K562 (cell line): ENCODE measurements at regions not wholly inside any gene's neighbourhood (a gene's known extent, or its start where the extent isn't known, plus 50 kb on each side); places are given as distances from the start of the nearest gene placed in this dataset.
A peak's percentile ranks its signal among the peaks of the same experiment; 100 is the strongest.
"Not testable (repeated sequence)": the region's sequence is repeated elsewhere in the genome, so short reads cannot be mapped to it uniquely, and the experiment has no call there.

Experiments
- ATAC-seq: fragments of 200-7000 bp; cut with Tn5 transposase; 3 replicates; pipeline ENCODE4 v1.9.1; 2020; ENCODE audit warnings: moderate library complexity
- BruUV-seq: library from RNA; stranded (reverse); fragments of 400-500 nt; replicated peaks from 2 replicates; lab custom pipeline; 2021; lab: Mats Ljungman, UMichigan
- CTCF ChIA-PET: fragments of 300-600 bp; formaldehyde crosslinking; extraction: SDS; loops from one replicate; lab custom pipeline; 2021; ENCODE audit warnings: low intra/inter-chr PET ratio; lab: Yijun Ruan, JAX
- POLR2A ChIA-PET: fragments of 300-600, 350-650 bp; sonication (Branson Sonifier 250); formaldehyde crosslinking; extraction: SDS; loops from one replicate; lab custom pipeline; 2021; ENCODE audit warnings: antibody characterized with exemption, inconsistent platforms; lab: Yijun Ruan, JAX
- DNase-seq, 4 experiments: peaks; one replicate each; pipeline versions ENCODE4 v3.0.0 to v3.0.0-alpha.2; 2011 to 2018; ENCODE audit warnings: low spot score in 3 of 4, mixed read lengths in 3 of 4; ENCODE audit errors: extremely low read depth in 1 of 4
- FAIRE-seq: peaks from 2 replicates; lab custom pipeline; 2011; peaks lifted over from hg19 to GRCh38; lab: Jason Lieb, UNC
- H2AFZ ChIP-seq: 2 replicates; pipeline ENCODE4 v1.6.0; 2011; ENCODE audit warnings: low read depth, low read length, control low read depth, inconsistent platforms
- H3K27ac ChIP-seq: fragments of 200-600 bp; 3 replicates; pipeline ENCODE4 v1.8.0; 2011; ENCODE audit warnings: low read depth, mild to moderate bottlenecking, control low read depth, inconsistent platforms, low read length, moderate library complexity, mixed read lengths; ENCODE audit errors: extremely low read depth
- H3K27me3 ChIP-seq, 2 experiments: fragments of 300-600 bp in 1 of 2; 2 replicates in 1 of 2; 3 replicates in 1 of 2; pipeline versions ENCODE4 v1.6.0 to v1.8.0; 2011; ENCODE audit warnings: inconsistent platforms in 2 of 2, low read length in 2 of 2, mild to moderate bottlenecking in 1 of 2, mixed read lengths in 1 of 2, moderate library complexity in 1 of 2; ENCODE audit not compliant: control insufficient read depth in 2 of 2, insufficient read depth in 2 of 2
- H3K36me3 ChIP-seq: fragments of 300-600 bp; 3 replicates; pipeline ENCODE4 v1.8.0; 2011; ENCODE audit warnings: mild to moderate bottlenecking, low read length, inconsistent platforms; ENCODE audit not compliant: control insufficient read depth, insufficient read depth
- H3K4me1 ChIP-seq, 2 experiments: fragments of 200-600 bp in 1 of 2; replicated peaks in 1 of 2; 2 replicates in 1 of 2; 3 replicates in 1 of 2; pipeline versions ENCODE4 v1.5.1 to v1.8.0; 2011; ENCODE audit warnings: inconsistent platforms in 2 of 2, low read length in 2 of 2, mild to moderate bottlenecking in 1 of 2, mixed read lengths in 1 of 2, moderate library complexity in 1 of 2; ENCODE audit not compliant: control insufficient read depth in 2 of 2, insufficient read depth in 2 of 2
- H3K4me2 ChIP-seq: 2 replicates; pipeline ENCODE4 v1.6.1; 2011; ENCODE audit warnings: low read length, control low read depth, inconsistent platforms, mixed read lengths; ENCODE audit not compliant: insufficient read depth
- H3K4me3 ChIP-seq: fragments of 200-600 bp; sonication (generic), shearing (Covaris generic); 2 replicates; pipeline ENCODE4 v1.5.1; 2016; ENCODE audit warnings: control low read depth, inconsistent platforms
- H3K79me2 ChIP-seq: fragments of 200-600 bp; 3 replicates; pipeline ENCODE4 v1.8.0; 2011; ENCODE audit warnings: low read length, inconsistent platforms; ENCODE audit not compliant: control insufficient read depth, insufficient read depth
- H3K9ac ChIP-seq, 2 experiments: 2 replicates each; pipeline versions ENCODE4 v1.6.0 to v1.6.1; 2011; ENCODE audit warnings: low read depth in 2 of 2, low read length in 2 of 2, control low read depth in 1 of 2, inconsistent platforms in 1 of 2, mild to moderate bottlenecking in 1 of 2, mixed read lengths in 1 of 2; ENCODE audit not compliant: insufficient read depth in 1 of 2
- H3K9me1 ChIP-seq: one replicate; pipeline ENCODE4 v1.6.0; 2011; ENCODE audit warnings: inconsistent platforms, mild to moderate bottlenecking, low read length, moderate library complexity; ENCODE audit not compliant: control insufficient read depth, insufficient read depth
- H3K9me3 ChIP-seq: replicated peaks from 2 replicates; pipeline ENCODE4 v1.5.1; 2011; ENCODE audit warnings: low read depth, low read length, inconsistent platforms; ENCODE audit not compliant: control insufficient read depth, insufficient read depth
- H4K20me1 ChIP-seq: replicated peaks from 2 replicates; pipeline ENCODE4 v1.6.1; 2011; ENCODE audit warnings: low read length, inconsistent platforms, mixed read lengths; ENCODE audit not compliant: control insufficient read depth, insufficient read depth
- ZNF121 ChIP-seq: sonication (generic); formaldehyde crosslinking; conservative IDR thresholded peaks from 2 replicates; pipeline ENCODE4 v1.8.0; 2022; ENCODE audit warnings: missing genetic modification reagents
- ZNF699 ChIP-seq: fragments of 250-450 bp; sonication (Bioruptor Pico); IDR thresholded peaks from 2 replicates; pipeline ENCODE4 v1.8.0; 2021; ENCODE audit warnings: mild to moderate bottlenecking, moderate library complexity; ENCODE audit not compliant: insufficient replicate concordance
- WGBS: fragments of 100-300 bp; shearing (Covaris generic); methylation state at CpG from one replicate; pipeline ENCODE4 v1.1.6; 2016; ENCODE audit warnings: low coverage, mixed read lengths; ENCODE audit not compliant: insufficient coverage; ENCODE audit errors: missing lambda C conversion rate; 5-methylcytosine and 5-hydroxymethylcytosine counted together
- in situ Hi-C: fragments of 300-500 bp; cut with MboI; formaldehyde crosslinking; loops from 4 replicates; pipeline ENCODE4 v1.15.0; 2018; ENCODE audit warnings: inconsistent platforms, mixed read lengths
- intact Hi-C: fragments of 100-400 bp; cut with micrococcal nuclease; formaldehyde crosslinking; loops from 2 replicates; pipeline ENCODE4 v1.14.2; 2022
- TF ChIP-seq, protein P1 (sequence below): IDR thresholded peaks from 3 replicates; pipeline ENCODE4 v1.6.1; 2011; ENCODE audit warnings: borderline replicate concordance, mild to moderate bottlenecking, moderate library complexity; ENCODE audit not compliant: insufficient read length; ENCODE audit errors: extremely low read depth
- TF ChIP-seq, protein P2 (sequence below): fragments of 450-650 bp; IDR thresholded peaks from 2 replicates; pipeline ENCODE4 v1.6.1; 2017; ENCODE audit warnings: antibody characterized with exemption

DNA sequence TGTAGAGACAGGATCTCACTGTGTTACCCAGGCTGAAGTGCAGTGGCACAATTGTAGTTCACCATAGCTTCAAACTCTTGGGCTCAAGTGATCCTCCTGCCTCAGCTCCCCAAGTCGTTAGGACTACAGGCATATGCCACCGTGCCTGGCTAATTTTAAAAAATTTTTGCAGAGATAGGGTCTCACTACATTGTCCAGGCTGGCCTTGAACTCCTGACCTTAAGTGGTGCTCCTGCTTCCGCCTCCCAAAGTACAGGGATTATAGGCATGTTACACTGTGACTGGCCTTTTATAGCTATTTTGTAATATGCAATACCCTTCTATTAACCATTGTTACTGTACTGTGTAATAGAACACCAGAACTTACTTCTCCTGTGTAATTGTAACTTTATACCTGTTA is 139.3 kb upstream of the ZNF267 start:
- H3K27ac ChIP-seq = no peak overlapping the region
- H3K36me3 ChIP-seq = no peaks in the 10 kb centered on the region; the same call in 2 of the 3 replicates
- TF ChIP-seq, protein P1, sequence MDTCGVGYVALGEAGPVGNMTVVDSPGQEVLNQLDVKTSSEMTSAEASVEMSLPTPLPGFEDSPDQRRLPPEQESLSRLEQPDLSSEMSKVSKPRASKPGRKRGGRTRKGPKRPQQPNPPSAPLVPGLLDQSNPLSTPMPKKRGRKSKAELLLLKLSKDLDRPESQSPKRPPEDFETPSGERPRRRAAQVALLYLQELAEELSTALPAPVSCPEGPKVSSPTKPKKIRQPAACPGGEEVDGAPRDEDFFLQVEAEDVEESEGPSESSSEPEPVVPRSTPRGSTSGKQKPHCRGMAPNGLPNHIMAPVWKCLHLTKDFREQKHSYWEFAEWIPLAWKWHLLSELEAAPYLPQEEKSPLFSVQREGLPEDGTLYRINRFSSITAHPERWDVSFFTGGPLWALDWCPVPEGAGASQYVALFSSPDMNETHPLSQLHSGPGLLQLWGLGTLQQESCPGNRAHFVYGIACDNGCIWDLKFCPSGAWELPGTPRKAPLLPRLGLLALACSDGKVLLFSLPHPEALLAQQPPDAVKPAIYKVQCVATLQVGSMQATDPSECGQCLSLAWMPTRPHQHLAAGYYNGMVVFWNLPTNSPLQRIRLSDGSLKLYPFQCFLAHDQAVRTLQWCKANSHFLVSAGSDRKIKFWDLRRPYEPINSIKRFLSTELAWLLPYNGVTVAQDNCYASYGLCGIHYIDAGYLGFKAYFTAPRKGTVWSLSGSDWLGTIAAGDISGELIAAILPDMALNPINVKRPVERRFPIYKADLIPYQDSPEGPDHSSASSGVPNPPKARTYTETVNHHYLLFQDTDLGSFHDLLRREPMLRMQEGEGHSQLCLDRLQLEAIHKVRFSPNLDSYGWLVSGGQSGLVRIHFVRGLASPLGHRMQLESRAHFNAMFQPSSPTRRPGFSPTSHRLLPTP = no peak
- TF ChIP-seq, protein P2, sequence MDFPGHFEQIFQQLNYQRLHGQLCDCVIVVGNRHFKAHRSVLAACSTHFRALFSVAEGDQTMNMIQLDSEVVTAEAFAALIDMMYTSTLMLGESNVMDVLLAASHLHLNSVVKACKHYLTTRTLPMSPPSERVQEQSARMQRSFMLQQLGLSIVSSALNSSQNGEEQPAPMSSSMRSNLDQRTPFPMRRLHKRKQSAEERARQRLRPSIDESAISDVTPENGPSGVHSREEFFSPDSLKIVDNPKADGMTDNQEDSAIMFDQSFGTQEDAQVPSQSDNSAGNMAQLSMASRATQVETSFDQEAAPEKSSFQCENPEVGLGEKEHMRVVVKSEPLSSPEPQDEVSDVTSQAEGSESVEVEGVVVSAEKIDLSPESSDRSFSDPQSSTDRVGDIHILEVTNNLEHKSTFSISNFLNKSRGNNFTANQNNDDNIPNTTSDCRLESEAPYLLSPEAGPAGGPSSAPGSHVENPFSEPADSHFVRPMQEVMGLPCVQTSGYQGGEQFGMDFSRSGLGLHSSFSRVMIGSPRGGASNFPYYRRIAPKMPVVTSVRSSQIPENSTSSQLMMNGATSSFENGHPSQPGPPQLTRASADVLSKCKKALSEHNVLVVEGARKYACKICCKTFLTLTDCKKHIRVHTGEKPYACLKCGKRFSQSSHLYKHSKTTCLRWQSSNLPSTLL = no peak
- TF ChIP-seq ZNF121 (CRISPR knock-in tag) = peak; percentile 56; the same call in 1 of the 2 replicates
- TF ChIP-seq ZNF699 = no peak
- in situ Hi-C loops (no loop called here), intact Hi-C loops (no loop called here)
- H3K79me2 ChIP-seq = no peaks in the 10 kb centered on the region
- no peaks in the 10 kb centered on the region for H3K9me1 ChIP-seq
- no peak overlapping the region for H3K9ac ChIP-seq
- POLR2A ChIA-PET = no interaction called here
- ATAC-seq (no peak), DNase-seq (no peak), FAIRE-seq (no peak)
- no peaks in the 10 kb centered on the region for H3K4me1 ChIP-seq
- no TSS peak for BruUV-seq
- H2AFZ ChIP-seq = no peak overlapping the region
- CTCF ChIA-PET = no interaction called here
- H3K4me2 ChIP-seq = no peak overlapping the region
- H3K27me3 ChIP-seq = no peaks in the 10 kb centered on the region
- no peaks in the 10 kb centered on the region for H3K9me3 ChIP-seq
- no peaks in the 10 kb centered on the region for H4K20me1 ChIP-seq
- 33% methylated on average over 3 of the region's 3 CpGs for WGBS
- no peak overlapping the region for H3K4me3 ChIP-seq

DNA sequence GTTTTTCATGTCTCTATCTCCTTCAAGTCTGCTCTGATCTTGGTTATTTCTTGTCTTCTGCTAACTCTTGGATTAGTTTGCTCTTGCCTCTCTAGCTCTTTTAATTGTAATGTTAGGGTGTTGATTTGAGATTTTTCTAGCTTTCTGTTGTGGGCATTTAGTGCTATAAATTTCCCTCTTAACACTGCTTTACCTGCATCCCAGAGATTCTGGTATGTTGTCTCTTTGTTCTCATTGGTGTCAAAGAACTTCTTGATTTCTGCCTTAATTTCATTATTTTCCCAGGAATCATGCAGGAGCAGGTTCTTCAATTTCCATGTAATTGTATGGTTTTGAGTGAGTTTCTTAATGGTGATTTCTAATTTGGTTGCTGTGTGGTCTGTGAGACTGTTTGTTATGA is 128.5 kb upstream of the ZNF267 start:
- H3K79me2 ChIP-seq, H3K27me3 ChIP-seq, POLR2A ChIA-PET, in situ Hi-C loops, H3K9ac ChIP-seq, H2AFZ ChIP-seq, BruUV-seq, H3K4me1 ChIP-seq, H3K4me2 ChIP-seq, H3K36me3 ChIP-seq, H3K9me1 ChIP-seq, ATAC-seq, CTCF ChIA-PET, H3K27ac ChIP-seq, FAIRE-seq, H4K20me1 ChIP-seq, DNase-seq, H3K4me3 ChIP-seq, H3K9me3 ChIP-seq, intact Hi-C loops: not testable (repeated sequence)
